ENCODE measurements at regions not wholly inside any gene's neighbourhood (a gene's known extent, or its start where the extent isn't known, plus 50 kb on each side); places are given as distances from the start of the nearest gene placed in this dataset.

DNA sequence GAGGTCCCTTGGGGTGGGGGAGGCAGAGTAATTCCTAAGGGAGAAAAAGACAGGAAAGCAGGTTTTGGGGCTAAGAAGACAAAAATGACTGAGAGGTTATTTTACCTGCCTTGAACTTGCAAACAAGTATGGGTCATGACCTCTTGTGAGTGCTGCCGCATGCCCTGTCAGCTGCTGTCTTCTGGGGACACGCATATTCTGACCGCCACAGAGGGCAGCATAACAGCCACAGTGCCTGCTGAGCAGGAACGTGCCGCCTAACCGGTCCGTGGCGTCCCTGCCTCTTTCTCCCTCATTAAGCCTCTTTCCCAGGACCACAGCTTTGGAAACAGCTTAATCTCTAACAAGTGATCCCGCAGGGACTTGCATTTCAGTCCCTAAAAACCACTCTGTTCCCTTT lies 51.3 kb upstream of the KCNA1 start:
- no peak for DNase-seq (ENCODE audit: low read depth)

DNA sequence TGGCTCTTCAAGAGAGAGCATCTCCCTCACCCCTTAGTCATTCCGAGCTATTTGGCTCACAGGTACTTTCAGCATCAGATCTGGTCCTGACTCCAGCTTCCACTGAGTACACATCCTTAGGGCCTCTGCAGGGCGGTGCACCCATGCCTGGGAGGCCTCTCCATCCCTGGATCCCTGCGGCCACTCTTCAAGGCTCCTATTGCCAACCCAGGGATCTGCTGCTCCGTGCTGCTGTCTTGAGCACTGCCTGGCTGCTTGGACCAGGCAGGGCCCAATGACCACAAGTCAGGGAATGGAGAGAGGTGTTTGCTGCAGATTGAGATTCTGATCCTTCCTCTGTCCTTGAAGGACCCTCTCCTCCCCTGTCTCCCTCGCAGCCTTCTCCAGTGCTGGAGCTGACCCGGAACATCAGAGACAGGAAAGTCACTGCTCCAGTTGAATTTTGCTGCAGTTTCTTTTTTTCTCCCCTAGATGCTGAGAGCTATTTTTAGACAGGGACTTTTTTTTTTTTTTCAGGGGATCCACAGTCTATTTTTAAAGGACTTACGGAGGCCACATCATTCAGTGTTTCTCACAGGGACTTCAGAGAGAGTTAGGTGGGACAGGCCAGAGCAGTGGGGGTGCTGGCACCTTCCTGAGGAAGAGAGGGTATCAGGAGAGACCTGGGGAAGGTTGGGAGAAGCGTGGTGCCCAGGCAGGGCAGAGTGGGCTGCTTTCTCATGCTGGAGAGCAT lies 50.1 kb upstream of the KCNA1 start:
- DNase-seq (ENCODE audit: low read depth) = no peak

Data from stimulated activated CD8-positive, alpha-beta memory T cell treated with anti-CD3 and anti-CD28 coated beads, Interleukin-15, amount 100 ng/mL, for 24 hours (primary cell).